Ovary (tissue), 3 donors: ENCODE measurements at regions not wholly inside any gene's neighbourhood (a gene's known extent, or its start where the extent isn't known, plus 50 kb on each side); places are given as distances from the start of the nearest gene placed in this dataset.

Source experiments
- POLR2A ChIP-seq: fragments of 450-650 bp; IDR thresholded peaks from one replicate; pipeline ENCODE4 v1.6.1; 2017; ENCODE audit warnings: antibody characterized with exemption, mild to moderate bottlenecking, moderate library complexity
- TF ChIP-seq, protein P1 (sequence below), 3 donors: fragments of 450-650 bp in 2 of 3; fragments of 200-600 bp in 1 of 3; IDR thresholded peaks; one replicate each; pipeline versions ENCODE4 v1.5.1 to v1.8.0; 2016 to 2022; ENCODE audit warnings: antibody characterized with exemption in 3 of 3, mild to moderate bottlenecking in 1 of 3
- donor health status: DM: no; HTN: no; CAD: no.

DNA sequence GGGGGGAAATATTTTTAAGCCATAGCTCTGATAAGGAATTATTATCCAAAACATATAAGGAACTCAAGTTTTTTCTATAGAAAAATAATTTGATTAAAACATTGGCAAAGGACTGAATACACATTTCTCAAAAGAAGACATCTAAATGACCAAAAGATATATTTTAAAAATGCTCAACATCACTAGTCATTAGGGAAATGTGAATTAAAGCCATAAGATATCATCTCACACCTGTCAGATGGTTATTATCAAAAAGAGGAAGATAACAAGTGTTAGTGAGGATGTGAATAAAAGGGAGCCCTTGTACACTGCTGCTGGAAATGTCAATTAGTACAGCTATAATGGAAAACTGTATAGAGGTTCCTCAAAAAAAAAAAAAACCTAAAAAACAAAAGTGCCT is 425.0 kb downstream of the DYNC2H1 start:
- TF ChIP-seq POLR2A, result no peak
- TF ChIP-seq, protein P1, sequence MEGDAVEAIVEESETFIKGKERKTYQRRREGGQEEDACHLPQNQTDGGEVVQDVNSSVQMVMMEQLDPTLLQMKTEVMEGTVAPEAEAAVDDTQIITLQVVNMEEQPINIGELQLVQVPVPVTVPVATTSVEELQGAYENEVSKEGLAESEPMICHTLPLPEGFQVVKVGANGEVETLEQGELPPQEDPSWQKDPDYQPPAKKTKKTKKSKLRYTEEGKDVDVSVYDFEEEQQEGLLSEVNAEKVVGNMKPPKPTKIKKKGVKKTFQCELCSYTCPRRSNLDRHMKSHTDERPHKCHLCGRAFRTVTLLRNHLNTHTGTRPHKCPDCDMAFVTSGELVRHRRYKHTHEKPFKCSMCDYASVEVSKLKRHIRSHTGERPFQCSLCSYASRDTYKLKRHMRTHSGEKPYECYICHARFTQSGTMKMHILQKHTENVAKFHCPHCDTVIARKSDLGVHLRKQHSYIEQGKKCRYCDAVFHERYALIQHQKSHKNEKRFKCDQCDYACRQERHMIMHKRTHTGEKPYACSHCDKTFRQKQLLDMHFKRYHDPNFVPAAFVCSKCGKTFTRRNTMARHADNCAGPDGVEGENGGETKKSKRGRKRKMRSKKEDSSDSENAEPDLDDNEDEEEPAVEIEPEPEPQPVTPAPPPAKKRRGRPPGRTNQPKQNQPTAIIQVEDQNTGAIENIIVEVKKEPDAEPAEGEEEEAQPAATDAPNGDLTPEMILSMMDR (IDR thresholded peaks at IDR 0.05), result no peak
